ENCODE measurements at regions not wholly inside any gene's neighbourhood (a gene's known extent, or its start where the extent isn't known, plus 50 kb on each side); places are given as distances from the start of the nearest gene placed in this dataset.

DNA sequence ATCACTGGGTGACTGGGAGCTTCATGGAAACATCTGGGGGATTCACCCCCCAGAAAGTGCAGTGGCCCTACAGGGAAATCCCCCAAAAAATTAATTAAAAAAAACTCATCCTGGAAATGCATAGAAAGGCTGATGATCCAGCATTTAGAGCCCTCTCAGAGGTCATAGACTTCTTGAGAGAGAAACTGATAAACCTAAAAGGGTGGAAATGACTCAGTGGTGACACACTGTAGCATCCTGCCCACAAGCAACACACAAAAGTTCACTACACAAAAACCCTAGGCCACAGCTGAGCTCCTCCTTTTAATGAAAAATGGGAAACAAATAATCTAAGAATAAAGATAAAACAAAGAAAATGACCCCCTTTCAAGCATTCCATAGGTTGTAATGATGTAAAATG lies 911.5 kb downstream of the GLUD2 start:
- no peak for TF ChIP-seq EP300 (IDR thresholded peaks at IDR 0.05)
- TF ChIP-seq, protein P1, sequence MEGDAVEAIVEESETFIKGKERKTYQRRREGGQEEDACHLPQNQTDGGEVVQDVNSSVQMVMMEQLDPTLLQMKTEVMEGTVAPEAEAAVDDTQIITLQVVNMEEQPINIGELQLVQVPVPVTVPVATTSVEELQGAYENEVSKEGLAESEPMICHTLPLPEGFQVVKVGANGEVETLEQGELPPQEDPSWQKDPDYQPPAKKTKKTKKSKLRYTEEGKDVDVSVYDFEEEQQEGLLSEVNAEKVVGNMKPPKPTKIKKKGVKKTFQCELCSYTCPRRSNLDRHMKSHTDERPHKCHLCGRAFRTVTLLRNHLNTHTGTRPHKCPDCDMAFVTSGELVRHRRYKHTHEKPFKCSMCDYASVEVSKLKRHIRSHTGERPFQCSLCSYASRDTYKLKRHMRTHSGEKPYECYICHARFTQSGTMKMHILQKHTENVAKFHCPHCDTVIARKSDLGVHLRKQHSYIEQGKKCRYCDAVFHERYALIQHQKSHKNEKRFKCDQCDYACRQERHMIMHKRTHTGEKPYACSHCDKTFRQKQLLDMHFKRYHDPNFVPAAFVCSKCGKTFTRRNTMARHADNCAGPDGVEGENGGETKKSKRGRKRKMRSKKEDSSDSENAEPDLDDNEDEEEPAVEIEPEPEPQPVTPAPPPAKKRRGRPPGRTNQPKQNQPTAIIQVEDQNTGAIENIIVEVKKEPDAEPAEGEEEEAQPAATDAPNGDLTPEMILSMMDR (IDR thresholded peaks at IDR 0.05) = no peak
